Stimulated activated effector memory CD8-positive, alpha-beta T cell treated with anti-CD3 and anti-CD28 coated beads, Interleukin-12 subunit alpha, Interleukin-12 subunit beta, amount 100 ng/mL, for 72 hours (primary cell): ENCODE measurements at regions not wholly inside any gene's neighbourhood (a gene's known extent, or its start where the extent isn't known, plus 50 kb on each side); places are given as distances from the start of the nearest gene placed in this dataset.

Source experiments
- ATAC-seq: fragments of 150-1000 bp; cut with Tn5 transposase; 2 replicates; pipeline ENCODE4 v1.10.0; 2021
- DNase-seq, 2 donors: peaks; one replicate each; pipeline ENCODE4 v3.0.0; 2021 to 2022; ENCODE audit warnings: low spot score in 2 of 2
- H3K27ac Mint-ChIP-seq: one replicate; pipeline ENCODE4 v1.8.0; 2022; ENCODE audit warnings: mild to moderate bottlenecking, mixed read lengths
- H3K36me3 Mint-ChIP-seq: one replicate; pipeline ENCODE4 v1.8.0; 2022; ENCODE audit warnings: mild to moderate bottlenecking, mixed read lengths
- H3K4me1 Mint-ChIP-seq: one replicate; pipeline ENCODE4 v1.8.0; 2022; ENCODE audit warnings: mixed read lengths
- H3K4me3 Mint-ChIP-seq: one replicate; pipeline ENCODE4 v1.8.0; 2022; ENCODE audit warnings: mild to moderate bottlenecking, mixed read lengths
- H3K9me3 Mint-ChIP-seq: one replicate; pipeline ENCODE4 v1.8.0; 2022; ENCODE audit warnings: mixed read lengths

GRCh38 chrX:13371186-13371585 is 51.3 kb upstream of the ATXN3L start:
- H3K9me3 Mint-ChIP-seq = no peaks in the 10 kb centered on the region
- ATAC-seq (no peak), DNase-seq (no peak)
- H3K27ac Mint-ChIP-seq = no peak overlapping the region
- H3K4me1 Mint-ChIP-seq = peaks cover 22% of the 10 kb centered on the region
- no peaks in the 10 kb centered on the region for H3K36me3 Mint-ChIP-seq
- no peak overlapping the region for H3K4me3 Mint-ChIP-seq

GRCh38 chrX:13370713-13371112 is 50.9 kb upstream of the ATXN3L start:
- H3K36me3 Mint-ChIP-seq = no peaks in the 10 kb centered on the region
- peaks cover 22% of the 10 kb centered on the region for H3K4me1 Mint-ChIP-seq
- ATAC-seq (no peak), DNase-seq (no peak)
- no peaks in the 10 kb centered on the region for H3K9me3 Mint-ChIP-seq
- H3K4me3 Mint-ChIP-seq = no peak overlapping the region
- no peak overlapping the region for H3K27ac Mint-ChIP-seq
